K562 (cell line): ENCODE measurements at regions not wholly inside any gene's neighbourhood (a gene's known extent, or its start where the extent isn't known, plus 50 kb on each side); places are given as distances from the start of the nearest gene placed in this dataset.

Experiments used
- CSDE1 ChIP-seq, 2 experiments: fragments of 450-650 bp; IDR thresholded peaks; 2 replicates each; pipeline ENCODE4 v1.6.1; 2016; ENCODE audit warnings: mild to moderate bottlenecking in 1 of 2
- ELK1 ChIP-seq: sonication (generic); formaldehyde crosslinking; IDR thresholded peaks from 2 replicates; pipeline ENCODE4 v1.8.1; 2022; ENCODE audit warnings: missing genetic modification reagents
- MGA ChIP-seq: fragments of 450-650 bp; IDR thresholded peaks from 2 replicates; pipeline ENCODE4 v1.6.1; 2016; ENCODE audit warnings: mild to moderate bottlenecking, moderate library complexity
- SIRT6 ChIP-seq: IDR thresholded peaks from one replicate; pipeline ENCODE4 v1.6.1; 2012; ENCODE audit warnings: low read depth, mild to moderate bottlenecking, control low read depth, inconsistent platforms, low read length, moderate library complexity
- SP1 ChIP-seq: sonication (generic); formaldehyde crosslinking; IDR thresholded peaks from 2 replicates; pipeline ENCODE4 v1.8.1; 2022; ENCODE audit warnings: mild to moderate bottlenecking, missing genetic modification reagents
- ZNF431 ChIP-seq: sonication (generic); formaldehyde crosslinking; IDR thresholded peaks from 2 replicates; pipeline ENCODE4 v1.8.0; 2022; ENCODE audit warnings: mild to moderate bottlenecking, missing genetic modification reagents

- TF ChIP-seq MGA, result no peak
- no peak for TF ChIP-seq CSDE1 (IDR thresholded peaks at IDR 0.05)
- TF ChIP-seq ZNF431 (CRISPR knock-in tag), result no peak
- no peak for TF ChIP-seq SP1 (CRISPR knock-in tag)
- no peak for TF ChIP-seq SIRT6
- TF ChIP-seq ELK1 (CRISPR knock-in tag), result no peak
Measured at GRCh38 chr1:177429234-177429633, 258.5 kb downstream of the BRINP2 start (continued).
